ENCODE measurements at regions not wholly inside any gene's neighbourhood (a gene's known extent, or its start where the extent isn't known, plus 50 kb on each side); places are given as distances from the start of the nearest gene placed in this dataset.
A peak's percentile ranks its signal among the peaks of the same experiment; 100 is the strongest.

DNA sequence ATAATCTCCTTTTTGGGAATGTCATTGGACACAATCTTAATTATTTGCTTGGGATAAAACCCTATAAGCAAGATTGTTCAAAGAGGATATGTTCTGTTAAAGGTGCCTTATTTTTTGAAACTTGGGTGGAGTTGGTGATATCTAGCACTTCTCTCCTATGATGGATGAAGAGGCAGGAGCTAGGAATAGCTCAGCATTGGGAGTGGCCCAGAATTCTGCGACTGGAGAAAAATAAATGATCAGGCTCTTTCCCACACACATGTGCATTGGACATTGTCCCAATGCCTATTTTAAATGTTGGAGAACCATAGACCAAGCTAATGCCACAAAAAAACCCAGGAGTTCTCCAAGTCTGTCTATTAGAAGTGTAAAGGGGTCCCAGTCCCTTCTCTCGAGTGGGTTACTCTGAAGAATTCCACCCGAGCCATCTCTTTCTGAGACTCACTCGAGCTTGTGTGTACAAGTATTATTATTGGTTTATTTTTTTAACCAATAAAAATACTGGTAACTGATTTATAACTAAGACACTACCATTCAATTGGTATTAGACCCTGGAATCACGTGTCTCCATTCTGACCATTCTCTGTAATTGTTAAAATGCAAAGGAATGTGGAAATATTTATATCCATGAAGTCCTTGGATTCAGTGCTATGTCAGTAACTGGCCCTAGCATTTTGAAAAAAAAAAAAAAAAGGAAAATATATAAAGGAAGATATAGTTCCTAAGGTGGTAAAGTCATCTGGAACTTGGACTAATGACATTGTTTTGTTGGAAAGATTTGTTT, 437.5 kb upstream of the TMEM132C start:
- no peak for DNase-seq

DNA sequence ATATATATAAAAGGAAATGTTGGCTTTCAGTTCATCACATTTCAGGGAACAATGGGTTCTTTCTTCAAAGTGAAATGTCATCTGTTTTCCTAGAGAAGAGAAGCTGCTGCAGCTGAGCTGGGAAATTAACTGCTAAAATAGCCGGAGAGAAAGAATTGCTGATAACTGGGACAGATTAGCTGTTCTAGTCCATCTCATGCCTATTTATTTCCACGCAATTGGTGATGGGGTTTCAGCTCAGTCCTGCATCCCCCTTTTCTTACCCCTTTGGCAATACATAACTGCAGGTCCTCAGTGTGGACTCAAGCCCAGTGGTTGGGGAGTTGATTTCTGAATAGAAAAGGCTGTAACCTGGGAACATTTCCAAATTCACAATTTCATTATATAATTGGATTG, 436.9 kb upstream of the TMEM132C start:
- no peak for DNase-seq

DNA sequence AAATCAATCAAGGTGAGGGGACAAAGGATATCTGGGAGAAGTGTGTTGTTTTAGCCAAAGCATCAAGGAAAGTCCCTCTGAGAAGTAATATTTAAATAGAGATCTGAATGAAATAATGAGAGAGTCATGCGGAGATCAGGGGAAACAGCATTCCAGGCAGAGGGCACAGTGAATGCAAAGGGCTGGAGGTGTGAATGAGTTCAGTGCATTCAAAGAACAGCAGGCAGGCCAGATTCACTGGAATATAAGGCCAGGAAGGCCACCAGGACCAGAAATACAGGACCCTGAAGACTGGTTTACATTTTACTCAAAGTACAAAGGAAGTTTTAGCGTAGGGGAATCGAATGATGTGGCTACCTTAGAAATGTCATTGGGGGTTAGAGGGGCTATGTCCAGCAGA, 436.2 kb upstream of the TMEM132C start:
- DNase-seq: no peak

DNA sequence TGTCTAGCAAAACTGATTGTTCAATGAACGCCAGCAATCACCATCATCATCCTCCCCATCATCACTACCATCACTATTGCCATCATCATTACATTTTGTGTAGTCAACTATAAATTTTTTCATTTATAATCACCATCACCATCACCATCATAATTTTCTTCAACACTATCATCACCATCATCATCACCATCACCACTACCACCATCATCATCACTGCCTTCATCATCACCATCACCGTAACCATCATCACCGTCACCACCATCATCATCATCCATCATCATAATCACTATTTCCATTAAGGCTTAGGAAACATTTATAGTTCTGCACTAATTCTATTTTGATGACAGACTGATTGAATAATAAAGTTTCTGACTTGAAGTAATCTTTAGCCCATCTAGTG, 434.8 kb upstream of the TMEM132C start:
- no peak for DNase-seq

DNA sequence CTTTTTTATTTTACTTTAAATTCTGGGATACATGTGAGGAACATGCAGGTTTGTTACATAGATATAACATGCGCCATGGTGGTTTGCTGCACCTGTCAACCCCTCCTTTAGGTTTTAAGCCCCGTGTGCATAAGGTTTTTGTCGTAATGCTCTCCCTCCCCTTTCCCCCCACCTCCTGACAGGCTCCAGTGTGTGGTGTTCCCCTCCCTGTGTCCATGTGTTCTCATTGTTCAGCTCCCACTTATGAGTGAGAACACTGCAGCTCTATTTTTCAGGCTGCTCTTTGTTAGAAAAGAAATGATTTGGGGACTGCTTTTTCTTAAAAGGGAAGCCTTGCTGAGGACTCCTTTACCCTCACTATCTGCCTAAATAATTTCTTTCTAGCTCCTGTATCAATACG, 430.2 kb upstream of the TMEM132C start:
- peak; percentile 8 for DNase-seq

DNA sequence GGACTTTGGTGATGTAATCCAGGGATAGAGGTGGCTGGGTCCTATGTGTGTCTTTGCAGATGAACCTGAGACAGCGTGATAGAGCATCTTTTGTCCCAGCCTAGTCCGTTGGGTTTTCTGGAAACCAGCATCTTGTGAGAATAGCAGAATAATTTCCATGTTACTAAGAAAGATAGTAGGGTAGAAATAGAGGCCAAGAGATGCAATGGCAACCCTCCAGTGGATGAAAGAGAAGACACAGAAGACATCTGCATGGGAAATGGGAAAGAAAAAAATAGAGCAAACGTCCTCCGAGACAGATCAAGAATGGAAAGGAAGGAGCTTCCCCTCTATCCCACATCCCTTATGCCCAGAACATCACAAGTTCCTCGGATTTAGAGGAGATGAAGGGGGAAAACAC, 409.3 kb upstream of the TMEM132C start:
- no peak for DNase-seq

DNA sequence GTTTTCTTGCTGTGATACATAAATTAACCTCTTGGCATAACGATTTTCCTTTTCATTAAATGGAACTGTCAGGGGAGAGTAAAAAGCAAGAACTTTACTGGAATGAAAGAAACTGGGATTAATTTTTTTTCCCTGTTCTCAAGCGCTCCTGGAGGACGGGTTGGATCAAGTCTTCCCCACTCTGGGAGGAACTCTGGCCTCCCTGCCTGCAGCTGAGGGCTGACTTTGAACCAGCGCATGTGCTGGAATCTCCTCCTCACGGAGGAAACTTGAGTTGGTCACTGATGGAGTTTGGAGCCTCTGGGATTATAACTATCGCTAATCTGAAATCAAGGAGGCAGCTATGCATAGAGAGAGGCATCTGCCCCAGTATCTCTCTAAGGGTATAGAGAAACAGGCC, 406.4 kb upstream of the TMEM132C start:
- DNase-seq: no peak

DNA sequence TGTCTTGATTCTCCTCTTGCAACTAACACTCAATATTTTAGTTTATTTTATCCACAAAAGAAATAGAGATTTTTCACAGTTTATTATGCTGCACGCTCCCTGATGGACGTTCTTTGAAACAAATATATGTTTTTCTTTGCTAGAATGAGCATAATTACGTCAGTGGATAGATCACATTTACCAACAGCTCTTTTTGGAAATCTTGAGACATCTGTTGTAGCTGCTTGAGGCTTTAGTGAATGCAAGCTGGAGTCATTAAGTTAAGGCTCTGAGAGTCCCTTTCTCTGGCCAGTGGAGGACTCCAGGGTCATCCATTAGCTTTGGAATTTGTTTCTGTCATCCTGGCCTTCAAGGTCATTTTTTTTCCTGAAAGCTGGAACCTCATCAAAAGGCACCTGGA, 405.6 kb upstream of the TMEM132C start:
- DNase-seq: no peak

DNA sequence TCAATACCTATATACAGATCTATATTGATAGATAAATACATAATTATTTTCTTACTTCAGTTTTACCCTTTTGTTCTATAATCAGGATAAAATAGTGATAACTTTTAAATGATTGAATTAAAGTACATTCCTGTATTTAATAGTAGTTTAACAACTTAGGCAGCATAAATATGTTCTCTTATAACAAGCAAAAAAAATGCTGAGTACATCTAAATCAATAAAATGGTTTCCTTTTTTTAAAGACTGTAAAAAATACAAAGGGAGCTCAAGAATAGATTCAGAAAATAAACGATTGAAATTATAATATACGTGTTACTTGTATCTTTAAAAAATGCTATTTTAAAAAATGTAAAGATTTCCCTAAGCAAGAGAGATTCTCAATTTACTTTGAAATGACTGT, 393.7 kb upstream of the TMEM132C start:
- DNase-seq: no peak

DNA sequence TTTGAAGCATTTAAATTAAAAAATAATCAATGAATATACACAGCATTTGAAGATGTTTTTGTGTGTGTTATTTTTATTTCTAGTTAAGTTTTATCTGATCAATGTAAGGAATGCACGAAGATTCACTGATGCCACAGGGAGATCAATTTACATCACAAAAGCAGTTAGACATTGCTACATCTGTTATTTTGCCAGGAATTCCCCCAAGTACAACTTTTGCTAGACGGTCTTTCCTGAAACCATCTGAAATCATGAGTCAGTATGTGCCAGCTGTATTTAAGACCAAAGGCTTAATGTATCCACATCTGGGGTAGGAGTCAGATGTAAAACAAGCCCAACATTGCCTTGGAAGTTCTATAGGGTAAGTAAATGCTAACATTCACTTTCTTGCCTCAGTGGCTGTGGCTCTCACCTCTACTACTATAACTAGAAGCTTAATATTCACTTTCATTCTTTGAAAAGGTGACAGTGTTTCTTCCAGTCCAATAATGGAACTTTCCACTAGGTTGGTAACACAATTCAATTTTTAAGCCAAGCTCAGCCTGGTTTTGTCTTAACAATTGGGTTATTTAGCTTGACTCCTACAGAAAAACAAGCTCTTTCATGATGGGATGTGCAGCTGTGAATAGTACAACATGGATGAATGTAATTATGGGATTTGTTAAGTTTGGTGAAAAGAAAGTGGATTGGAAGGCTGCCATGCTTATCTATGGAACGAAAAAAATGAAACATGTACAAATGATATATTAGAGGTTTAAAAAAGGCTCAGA, 385.4 kb upstream of the TMEM132C start:
- DNase-seq: no peak

DNA sequence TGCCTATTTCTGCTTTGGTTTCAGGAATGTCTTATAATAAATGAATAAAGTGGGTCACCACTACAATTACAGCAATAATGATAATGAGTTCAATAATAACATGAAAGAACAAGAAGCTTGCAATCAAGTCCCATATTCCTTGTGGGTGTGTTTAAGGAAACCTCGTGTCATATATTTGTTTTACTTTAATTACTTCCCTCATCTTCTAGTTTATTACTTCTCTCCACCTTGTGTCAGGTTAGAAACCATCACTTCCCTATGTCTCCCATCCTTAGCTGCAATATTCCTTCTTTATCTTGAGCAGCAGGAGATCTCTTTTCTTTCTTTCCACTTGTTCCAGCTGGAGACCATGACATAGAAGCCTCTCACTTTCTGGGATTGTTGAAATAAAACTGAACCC, 384.0 kb upstream of the TMEM132C start:
- DNase-seq: no peak

DNA sequence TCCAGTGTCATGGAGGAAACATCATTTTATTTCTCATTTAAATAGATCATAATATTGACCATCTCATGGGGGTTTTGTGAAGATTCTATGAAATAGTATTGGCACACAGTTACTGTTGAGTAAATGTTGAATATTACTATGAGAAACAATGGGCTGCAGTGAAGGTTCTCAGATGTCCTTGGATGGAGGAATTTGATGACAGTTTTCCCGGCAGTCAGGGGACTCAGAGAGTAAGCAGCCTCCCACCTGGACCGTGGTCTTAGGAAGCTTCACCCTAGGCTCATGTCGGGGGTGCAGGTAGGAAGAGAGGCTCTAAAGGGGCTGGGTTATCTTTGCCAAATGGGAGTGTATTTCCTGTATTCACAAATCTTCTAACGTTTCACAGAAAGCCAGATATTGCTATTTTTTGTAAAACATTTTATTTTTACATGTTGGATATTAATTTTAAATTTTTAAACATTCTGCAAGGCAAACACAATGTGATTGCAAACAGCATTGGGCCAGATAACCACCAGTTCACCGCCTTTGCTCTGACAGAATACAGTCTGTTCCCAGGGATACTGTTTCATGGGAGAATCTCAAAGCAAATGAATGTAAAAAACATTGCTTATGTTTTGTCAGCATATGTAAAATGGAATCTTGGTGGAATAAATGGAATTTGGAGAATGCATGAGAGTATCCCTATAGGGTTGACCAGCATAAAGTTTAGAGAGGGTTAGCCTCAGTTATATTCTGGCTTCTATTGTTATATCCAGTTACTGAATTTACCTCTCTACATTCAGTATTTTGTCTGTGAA, 380.8 kb upstream of the TMEM132C start:
- no peak for DNase-seq

DNA sequence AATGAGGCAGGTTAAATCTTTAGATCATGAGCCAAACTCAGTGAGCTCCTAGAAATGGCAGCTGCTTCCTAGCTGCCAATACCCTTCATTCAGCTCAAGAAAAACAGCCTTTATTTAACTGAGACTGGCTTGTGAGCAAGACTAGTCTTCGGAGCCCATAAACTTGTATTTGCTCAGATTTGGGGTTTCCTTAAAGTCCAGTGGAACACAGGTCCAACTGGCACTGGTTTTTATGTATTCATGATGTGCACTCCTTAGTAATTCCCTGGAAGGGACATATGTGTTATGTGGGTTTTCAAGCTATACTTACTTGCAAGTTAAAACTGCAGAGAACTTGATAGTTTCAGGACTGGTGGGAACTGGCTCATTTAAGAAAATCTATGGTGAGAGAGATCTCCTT, 380.1 kb upstream of the TMEM132C start:
- no peak for DNase-seq

DNA sequence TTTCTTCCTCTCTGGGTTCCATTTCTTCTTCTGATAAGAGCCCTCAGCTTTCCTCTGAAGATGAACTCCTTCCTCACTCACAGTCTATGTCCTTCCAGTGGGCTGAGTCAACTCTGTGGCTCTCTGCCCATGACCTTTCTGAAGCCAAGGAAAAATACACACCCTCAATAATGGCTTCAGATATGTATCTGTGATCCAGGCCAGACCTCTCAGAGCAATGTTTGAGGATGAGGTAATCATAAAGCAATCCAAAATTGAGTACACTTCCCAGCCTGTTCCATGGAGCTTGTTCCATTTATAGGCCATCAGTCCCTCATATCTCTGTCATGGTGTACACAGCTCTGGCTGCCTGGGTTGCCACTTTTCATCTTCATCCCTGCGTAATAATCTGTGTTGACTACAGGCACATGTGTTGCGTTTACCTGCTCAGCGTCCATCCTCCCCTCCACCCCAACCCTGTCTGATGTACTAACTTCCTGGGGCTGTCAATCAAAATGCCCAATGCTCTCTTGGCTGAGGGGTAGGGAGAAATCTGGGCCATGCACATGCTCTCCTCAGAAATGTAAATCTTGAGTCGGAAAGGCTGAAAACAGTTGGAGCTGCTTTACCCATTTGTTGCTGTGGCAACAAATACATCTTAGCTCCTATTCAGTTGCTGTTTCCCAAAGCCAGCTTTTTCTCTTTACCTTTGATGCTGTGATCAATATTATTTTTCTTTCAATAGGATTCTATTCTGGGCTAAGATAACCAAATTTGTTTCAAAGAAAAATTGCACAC, 377.8 kb upstream of the TMEM132C start:
- no peak for DNase-seq

DNA sequence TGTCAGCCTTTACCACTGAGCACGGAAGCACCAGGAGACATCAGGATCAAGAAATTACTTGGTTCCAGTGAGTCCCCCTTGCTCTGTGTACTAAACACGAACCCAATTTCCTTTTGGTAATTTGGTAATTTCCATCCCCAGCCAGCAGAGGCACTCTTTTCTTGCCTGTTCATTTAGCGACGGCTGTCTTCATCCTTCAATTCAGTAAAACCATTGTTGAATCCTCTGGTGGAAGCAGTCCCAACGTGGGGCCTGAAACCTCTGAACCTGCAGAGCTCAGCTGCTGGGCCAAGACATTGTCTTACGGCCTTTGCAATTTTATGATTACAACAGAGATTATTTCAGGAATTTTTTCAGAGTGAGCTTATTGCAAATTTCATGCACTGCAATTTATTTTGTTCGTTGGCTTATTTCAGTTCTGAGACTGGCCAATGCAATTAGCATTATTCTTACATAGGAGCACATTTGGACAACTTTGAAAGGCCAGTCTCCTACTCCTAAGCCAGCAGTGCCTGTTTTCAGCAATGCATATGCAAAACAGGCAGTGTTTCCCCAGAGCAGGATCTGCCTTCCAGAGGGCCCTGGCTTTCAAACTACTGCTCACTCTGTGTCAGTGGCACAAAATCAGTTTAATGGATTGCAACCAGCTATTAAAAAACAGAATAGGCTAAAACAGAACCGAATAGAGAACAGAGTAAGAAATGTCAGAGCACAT, 372.9 kb upstream of the TMEM132C start:
- no peak for DNase-seq

DNA sequence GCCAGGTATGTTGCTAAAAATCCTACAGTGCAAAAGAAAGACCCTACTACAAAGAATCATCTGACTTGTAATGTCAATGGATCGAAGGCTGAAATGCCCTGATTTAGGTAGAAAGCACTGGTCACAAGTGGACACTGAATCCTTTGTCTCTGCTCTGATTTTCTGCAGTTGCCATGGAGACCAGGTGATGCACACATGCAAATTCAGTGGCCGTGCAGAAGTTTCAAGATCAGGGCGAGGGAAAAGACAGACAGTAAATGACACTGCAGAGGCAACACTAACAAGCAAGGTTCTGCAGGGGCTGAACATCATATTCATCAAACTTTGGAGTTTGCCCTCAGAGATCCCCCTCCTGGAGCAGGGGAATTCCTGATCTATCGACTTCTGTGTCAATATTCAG, 370.3 kb upstream of the TMEM132C start:
- no peak for DNase-seq

DNA sequence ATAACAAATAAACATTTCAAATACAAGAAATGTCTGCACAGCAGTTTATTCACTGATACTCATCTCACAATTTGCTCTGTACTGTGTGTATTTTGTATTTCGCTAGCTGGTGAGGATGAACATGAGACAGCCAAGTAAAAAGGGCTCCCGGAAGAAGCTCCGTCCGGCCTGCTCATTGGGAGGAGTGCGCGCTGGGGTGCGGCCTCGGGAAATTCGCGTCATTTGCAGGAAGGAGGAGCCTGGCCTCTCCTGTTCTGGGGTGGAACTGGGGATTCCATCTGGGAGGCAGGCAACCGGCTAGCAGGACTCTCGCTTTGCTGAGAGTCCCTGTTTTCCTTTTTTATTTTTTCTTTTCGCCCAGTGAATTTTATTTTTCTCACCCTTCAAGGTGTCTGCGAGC, 368.4 kb upstream of the TMEM132C start:
- no peak for DNase-seq

DNA sequence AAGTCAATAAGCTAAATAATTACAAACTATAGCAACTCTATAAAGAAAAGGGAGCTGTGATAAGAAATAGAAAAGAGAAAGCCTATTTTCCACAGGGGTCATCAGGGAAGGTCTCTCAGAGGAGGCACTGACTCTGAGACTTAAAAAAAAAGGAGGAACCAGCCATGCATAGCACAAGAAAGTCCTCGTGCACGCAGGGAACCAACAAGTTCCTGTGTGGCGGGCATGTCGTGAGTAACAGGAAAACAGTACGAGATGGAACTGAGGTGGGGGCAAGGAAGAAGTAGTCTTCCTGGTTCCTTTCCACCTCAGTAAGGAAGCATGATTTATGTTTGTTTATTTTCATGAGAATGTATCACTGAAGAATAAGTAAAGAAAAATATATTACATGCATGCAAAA, 367.0 kb upstream of the TMEM132C start:
- no peak for DNase-seq

DNA sequence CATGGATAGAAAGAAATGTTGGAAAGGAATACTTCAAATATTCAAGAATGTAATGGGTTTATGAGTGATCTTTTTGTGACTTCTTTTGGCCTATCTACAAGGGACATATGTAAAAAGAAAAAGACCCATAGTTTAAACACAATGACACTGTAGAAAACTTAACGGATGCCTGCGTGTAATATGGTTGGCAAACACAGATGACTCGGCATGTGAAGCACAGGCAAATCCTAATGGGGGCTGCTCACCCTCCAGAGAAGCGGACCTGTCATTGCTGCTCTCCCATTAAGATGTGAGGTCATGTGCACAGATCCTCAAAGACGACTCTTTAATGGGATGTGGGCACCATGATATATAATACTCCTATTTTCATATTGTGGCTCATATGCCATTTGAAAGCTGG, 366.6 kb upstream of the TMEM132C start:
- DNase-seq: no peak

DNA sequence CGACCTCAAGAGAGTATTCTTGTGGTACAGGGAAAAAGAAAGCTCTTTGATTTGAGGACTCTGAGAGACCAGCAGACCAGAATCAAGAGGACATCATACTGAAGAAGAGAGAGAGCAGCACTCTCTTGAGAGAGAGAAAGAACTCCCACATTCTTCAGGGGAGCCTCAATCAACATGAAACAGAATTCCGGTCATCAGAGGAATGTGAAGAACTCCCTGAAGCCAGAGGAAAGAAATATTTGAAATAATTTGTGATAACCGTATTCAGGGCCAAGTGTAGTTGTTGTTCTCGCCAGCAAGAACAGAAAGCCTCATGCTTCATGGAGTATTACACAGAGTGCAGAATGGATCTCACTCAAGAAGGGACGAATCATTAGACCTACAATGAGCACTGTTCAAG, 363.8 kb upstream of the TMEM132C start:
- no peak for DNase-seq

DNA sequence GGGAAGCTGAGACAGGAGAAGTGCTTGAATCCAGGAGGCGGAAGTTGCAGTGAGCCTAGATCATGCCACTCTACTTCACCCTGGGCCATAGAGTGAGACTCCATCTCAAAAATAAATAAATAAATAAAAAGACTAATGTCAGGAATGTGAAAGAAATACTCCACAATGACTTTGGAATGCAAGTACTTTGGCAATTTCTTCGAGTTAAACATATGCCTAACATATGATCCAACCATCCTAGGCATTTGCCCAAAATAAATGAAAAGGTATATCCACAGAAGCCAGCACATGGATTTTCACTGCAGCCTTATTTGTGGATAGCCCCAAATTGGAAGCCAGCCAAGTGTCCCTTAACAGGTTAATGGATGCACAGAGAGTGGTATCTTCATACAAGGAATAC, 357.9 kb upstream of the TMEM132C start:
- DNase-seq: no peak

DNA sequence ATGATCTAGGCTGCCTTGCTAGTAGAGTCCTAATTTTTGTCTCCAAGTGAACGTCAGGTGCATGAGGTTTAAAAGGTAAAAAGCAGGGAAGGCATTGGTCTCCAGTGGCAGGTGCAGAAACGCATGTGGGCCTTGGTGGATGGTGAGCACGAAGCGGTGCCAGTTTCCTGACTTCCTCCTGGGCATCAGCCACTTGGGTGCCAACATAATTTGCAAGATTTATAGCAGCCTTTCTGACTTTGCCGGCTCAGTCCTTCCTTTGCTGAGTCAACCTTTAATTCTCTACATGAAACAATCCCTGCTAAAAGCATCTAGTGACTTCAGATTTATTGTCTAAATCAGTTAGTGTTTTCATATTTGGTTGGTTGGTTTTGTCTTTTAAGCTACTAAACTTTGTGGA, 355.7 kb upstream of the TMEM132C start:
- DNase-seq: no peak
